Cardiac muscle cell (in vitro differentiated cells and primary cell): ENCODE measurements at regions not wholly inside any gene's neighbourhood (a gene's known extent, or its start where the extent isn't known, plus 50 kb on each side); places are given as distances from the start of the nearest gene placed in this dataset.

ENCODE experiments used
- DNase-seq, 2 donors: peaks; one replicate each; pipeline versions ENCODE4 v3.0.0 to v3.0.0-alpha.2; 2010 to 2017; ENCODE audit warnings: low read depth in 1 of 2, low spot score in 1 of 2
- H3K27ac ChIP-seq: fragments of 200-600 bp; sonication (generic); 2 replicates; pipeline ENCODE4 v1.5.1; 2016
- H3K27me3 ChIP-seq: fragments of 200-600 bp; sonication (generic); 2 replicates; pipeline ENCODE4 v1.6.0; 2016; ENCODE audit warnings: control low read depth
- H3K36me3 ChIP-seq: fragments of 200-600 bp; sonication (generic); 2 replicates; pipeline ENCODE4 v1.5.1; 2016; ENCODE audit warnings: control low read depth
- H3K4me1 ChIP-seq: fragments of 200-600 bp; sonication (generic); 2 replicates; pipeline ENCODE4 v1.8.1; 2017; ENCODE audit warnings: low read depth, mild to moderate bottlenecking, mixed run types
- H3K4me3 ChIP-seq: fragments of 200-600 bp; sonication (generic); 2 replicates; pipeline ENCODE4 v1.5.1; 2016; ENCODE audit warnings: mild to moderate bottlenecking
- H3K9me3 ChIP-seq: fragments of 200-600 bp; sonication (generic); 2 replicates; pipeline ENCODE4 v1.5.1; 2017; ENCODE audit warnings: low read depth, mild to moderate bottlenecking, control low read depth
- TF ChIP-seq, protein P1 (sequence below): IDR thresholded peaks from 2 replicates; pipeline ENCODE4 v1.5.1; 2012; ENCODE audit warnings: low read depth, mild to moderate bottlenecking, low read length

DNA sequence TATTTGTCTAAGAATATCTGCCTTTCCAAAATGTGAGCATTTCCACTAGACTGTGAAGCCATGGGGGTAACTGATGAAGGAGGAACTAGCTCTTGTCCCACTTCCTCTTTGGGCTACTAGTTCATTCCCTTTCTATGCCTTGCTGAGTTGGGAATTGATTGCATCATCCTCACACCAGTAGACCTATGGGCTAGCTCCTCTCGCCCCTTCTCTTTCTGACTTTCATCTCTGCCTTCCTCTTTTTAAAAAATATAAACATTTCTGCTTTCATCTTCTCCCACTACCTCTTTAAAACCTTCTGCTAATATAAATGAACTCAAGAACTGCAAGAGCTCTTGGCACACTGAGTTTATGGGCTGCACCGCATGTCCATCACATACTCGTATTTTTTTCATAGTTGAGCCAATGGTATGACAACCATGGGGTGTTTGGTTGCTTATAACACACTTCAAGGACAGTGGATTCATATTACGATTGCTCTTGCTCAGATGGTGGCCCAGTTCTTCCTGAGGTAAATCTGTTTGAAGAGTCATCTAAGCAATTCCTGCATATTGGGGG, 182.0 kb downstream of the REEP3 start:
- H3K9me3 ChIP-seq = no peaks in the 10 kb centered on the region
- peaks cover 6% of the 10 kb centered on the region for H3K4me1 ChIP-seq
- no peaks in the 10 kb centered on the region for H3K36me3 ChIP-seq
- H3K27ac ChIP-seq = no peak overlapping the region
- H3K27me3 ChIP-seq = no peaks in the 10 kb centered on the region
- no peak overlapping the region for H3K4me3 ChIP-seq
- DNase-seq = peak in 1 of 2 donors; percentile 41
- TF ChIP-seq, protein P1, sequence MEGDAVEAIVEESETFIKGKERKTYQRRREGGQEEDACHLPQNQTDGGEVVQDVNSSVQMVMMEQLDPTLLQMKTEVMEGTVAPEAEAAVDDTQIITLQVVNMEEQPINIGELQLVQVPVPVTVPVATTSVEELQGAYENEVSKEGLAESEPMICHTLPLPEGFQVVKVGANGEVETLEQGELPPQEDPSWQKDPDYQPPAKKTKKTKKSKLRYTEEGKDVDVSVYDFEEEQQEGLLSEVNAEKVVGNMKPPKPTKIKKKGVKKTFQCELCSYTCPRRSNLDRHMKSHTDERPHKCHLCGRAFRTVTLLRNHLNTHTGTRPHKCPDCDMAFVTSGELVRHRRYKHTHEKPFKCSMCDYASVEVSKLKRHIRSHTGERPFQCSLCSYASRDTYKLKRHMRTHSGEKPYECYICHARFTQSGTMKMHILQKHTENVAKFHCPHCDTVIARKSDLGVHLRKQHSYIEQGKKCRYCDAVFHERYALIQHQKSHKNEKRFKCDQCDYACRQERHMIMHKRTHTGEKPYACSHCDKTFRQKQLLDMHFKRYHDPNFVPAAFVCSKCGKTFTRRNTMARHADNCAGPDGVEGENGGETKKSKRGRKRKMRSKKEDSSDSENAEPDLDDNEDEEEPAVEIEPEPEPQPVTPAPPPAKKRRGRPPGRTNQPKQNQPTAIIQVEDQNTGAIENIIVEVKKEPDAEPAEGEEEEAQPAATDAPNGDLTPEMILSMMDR = no peak

DNA sequence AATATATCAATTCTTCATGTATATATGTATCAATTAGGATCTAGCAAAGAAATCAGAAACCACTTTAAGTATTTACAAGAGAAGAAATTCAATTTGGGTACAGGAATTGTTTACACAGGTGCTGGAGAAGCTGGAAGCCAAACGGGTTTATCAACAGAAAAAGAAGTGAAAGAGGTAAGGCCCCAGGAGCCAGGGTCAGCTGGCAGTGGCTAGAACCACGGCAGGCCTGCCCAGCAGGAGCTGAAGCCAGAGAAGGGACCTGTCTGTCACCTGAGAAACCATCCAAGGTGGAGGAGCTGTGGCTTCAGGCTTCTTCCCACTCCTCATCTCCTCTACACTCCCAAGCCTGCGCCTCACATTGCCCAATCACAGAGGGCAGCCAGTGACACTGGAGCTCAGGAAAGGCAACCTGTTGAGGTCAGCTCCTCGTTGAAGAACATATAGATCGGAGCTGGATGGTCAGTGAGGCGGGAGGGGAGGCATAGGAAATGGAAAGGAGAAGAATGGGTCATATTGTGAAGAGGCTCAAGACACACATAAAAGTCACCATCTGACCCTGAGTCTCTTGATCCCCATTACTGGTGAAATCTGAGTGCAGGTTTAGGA, 182.6 kb downstream of the REEP3 start:
- Histone ChIP-seq H3K4me3 (no peak overlapping the region), H3K36me3 (no peaks in the 10 kb centered on the region), H3K27ac (no peak overlapping the region), H3K27me3 (no peaks in the 10 kb centered on the region), H3K9me3 (no peaks in the 10 kb centered on the region), H3K4me1 (peaks cover 6% of the 10 kb centered on the region)
- no peak for DNase-seq
- TF ChIP-seq, protein P1 = no peak

DNA sequence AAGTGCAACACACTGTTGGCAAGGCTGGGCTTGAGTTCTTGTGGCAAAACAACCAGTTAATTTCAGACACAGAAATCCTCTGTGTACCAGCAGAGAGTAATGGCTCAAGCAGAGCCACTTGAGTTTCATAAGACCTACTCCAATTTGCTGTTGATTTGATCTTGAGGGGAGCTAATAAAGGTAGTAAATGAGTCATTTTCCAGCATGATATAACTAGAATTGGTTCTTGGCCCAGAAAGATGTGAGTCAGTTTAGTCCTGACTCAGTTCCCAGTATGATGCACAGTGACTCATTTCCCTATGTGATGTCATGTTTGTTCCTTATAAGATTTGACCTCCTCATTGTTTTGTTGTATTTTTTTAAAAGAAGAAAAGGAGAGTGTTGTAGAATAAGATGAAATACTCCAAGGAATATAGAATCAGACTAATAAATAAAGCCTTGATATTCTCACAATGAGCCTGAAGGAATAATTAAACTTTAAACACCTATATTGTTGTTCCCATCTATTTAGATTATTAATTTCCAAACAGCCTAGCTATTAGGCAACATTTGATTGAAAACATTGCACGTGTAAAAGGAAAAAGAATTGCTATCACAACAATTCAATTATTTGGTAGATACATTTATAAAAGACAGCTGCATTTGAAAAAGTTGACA, 186.2 kb downstream of the REEP3 start:
- Histone ChIP-seq H3K27me3 (no peaks in the 10 kb centered on the region), H3K4me1 (peaks cover 16% of the 10 kb centered on the region), H3K27ac (no peak overlapping the region), H3K36me3 (no peaks in the 10 kb centered on the region), H3K4me3 (no peak overlapping the region), H3K9me3 (no peaks in the 10 kb centered on the region)
- TF ChIP-seq, protein P1 = no peak
- peak in 1 of 2 donors; percentile 98 for DNase-seq

GRCh38 chr10:63708421-63708820, 187.2 kb downstream of the REEP3 start:
- no peak overlapping the region for H3K4me3 ChIP-seq
- no peak overlapping the region for H3K27ac ChIP-seq
- H3K4me1 ChIP-seq = peaks cover 27% of the 10 kb centered on the region
- no peaks in the 10 kb centered on the region for H3K9me3 ChIP-seq
- DNase-seq = no peak
- H3K36me3 ChIP-seq = no peaks in the 10 kb centered on the region
- TF ChIP-seq, protein P1 = no peak
- no peaks in the 10 kb centered on the region for H3K27me3 ChIP-seq

- no peak overlapping the region for H3K27ac ChIP-seq
- H3K4me1 ChIP-seq = peaks cover 31% of the 10 kb centered on the region
- TF ChIP-seq, protein P1 = no peak
- H3K36me3 ChIP-seq = no peaks in the 10 kb centered on the region
- DNase-seq = no peak
- H3K9me3 ChIP-seq = no peaks in the 10 kb centered on the region
- H3K27me3 ChIP-seq = no peaks in the 10 kb centered on the region
- no peak overlapping the region for H3K4me3 ChIP-seq
Observed at GRCh38 chr10:63710703-63711102, 189.5 kb downstream of the REEP3 start.
